ENCODE measurements at regions not wholly inside any gene's neighbourhood (a gene's known extent, or its start where the extent isn't known, plus 50 kb on each side); places are given as distances from the start of the nearest gene placed in this dataset.
"Not testable (repeated sequence)": the region's sequence is repeated elsewhere in the genome, so short reads cannot be mapped to it uniquely, and the experiment has no call there.

DNA sequence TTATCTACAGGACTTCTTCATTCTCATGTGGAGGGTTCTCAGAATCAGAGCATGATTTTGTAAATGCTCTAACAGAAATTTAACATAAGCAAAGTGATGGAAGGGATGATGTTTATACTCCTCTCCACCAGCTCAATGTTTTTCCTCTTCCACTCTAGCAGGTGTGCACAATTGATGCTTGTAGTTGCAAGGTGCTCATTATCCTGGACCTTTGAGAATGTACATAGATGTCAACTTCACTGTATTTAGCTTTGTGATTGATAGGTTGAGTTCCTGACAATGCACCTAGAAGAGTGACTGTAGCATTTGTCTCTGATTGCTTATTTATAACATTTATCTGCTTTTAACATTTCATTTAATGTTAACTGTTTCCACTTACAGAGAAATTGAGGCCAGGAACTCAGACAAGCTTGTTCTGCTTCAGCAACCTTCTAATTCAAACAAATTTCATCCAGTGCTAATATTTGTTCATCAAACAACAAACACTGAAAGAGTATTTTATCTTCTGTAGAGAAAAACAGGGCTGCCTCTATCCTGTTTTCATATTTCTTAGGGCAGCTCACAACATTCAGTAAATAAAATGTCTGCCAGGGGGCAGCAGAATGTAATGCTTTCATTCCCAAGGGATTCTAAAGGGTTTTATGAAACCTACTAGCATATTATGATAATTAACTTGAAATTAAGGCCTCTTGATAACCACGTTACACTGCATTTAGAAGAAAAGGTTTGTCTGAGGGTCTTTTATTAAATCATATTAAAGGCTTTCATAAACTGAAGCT lies 127.9 kb upstream of the NOL4 start:
- no peak for DNase-seq (ENCODE audit: low read depth)

DNA sequence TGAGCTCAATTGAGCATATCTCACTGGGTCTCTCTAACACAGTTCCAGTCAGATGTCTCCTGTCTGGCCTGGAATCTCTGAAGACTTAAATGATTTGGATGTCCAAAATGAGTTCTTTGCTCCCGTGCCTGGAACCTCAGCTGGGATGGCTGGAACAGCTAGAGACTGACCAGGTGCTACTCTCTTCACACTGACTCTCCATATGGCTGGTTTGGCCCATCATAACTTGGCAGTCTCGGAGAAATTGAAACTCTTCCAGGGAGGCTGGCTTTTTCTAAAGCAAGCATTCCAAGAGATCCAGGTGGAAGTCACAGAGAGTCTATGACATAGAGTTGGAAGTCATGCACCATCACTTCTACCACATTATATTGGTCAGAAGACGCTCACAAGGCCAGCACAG lies 129.6 kb upstream of the NOL4 start:
- DNase-seq (ENCODE audit: low read depth): no peak

DNA sequence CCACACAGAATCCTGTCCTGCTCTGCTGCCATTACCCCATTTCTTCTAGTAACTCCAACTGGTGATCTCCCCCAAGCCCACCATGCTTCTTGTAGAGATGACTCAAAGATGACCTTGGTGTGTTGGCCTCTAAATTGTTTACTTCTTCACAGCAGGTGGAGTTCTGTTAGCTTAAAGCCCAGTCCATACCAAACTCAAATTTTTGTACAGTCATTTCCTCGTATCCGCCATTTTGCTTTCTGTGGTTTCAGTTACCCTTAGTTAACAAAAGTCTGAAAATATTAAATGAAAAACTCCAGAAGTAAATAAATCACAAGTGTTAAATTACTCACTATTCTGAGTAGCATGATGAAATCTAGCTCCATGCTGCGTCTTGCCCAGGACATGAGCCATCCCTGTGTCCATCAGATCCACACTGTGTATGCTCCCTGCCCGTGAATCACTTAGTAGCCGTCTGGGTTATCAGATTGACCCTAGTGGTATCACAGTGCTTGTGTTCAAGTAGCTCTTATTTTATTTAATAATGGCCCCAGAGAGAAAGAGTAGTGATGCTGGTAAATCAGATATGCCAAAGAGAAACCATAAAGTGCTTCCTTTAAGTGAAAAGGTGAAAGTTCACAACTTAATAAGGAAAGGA lies 133.3 kb upstream of the NOL4 start:
- no peak for DNase-seq (ENCODE audit: low read depth)

DNA sequence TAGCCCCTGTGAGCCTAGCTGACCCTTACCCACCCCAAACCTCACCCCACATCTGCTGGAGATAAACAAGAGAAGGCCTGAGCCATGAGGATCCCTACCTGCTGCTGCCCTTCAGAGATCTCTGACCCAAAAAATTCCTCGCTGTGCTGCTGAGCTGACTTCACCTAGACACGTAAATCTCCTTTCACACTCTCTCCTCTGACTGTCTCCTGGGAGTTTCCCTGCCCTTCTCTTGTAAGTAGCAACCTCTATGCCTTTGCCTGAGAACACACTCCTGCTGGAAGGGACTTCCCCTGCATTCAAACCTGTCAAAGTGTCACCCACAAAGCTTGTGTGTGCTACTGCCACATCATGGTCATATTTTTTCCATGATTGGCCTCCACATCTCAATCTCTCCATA lies 134.2 kb upstream of the NOL4 start:
- DNase-seq (ENCODE audit: low read depth): no peak

DNA sequence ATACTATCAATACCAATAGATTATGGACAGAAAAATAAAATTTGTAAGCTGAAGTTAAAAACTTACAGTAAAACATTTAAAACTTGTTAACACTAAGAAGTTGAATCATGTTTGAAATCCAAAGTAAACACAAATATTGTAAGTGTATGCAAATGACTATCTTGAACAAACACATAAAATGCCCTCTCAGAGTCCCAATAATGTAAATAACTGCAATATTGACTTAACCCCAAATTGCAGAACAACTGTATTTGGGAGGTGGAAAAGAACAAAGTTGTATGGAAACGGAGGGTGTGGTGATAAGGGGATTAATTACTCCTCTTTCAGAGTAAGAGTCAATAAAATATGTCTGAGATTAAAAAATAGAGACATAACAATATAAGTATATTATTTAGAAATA lies 140.0 kb upstream of the NOL4 start:
- no peak for DNase-seq (ENCODE audit: low read depth)

DNA sequence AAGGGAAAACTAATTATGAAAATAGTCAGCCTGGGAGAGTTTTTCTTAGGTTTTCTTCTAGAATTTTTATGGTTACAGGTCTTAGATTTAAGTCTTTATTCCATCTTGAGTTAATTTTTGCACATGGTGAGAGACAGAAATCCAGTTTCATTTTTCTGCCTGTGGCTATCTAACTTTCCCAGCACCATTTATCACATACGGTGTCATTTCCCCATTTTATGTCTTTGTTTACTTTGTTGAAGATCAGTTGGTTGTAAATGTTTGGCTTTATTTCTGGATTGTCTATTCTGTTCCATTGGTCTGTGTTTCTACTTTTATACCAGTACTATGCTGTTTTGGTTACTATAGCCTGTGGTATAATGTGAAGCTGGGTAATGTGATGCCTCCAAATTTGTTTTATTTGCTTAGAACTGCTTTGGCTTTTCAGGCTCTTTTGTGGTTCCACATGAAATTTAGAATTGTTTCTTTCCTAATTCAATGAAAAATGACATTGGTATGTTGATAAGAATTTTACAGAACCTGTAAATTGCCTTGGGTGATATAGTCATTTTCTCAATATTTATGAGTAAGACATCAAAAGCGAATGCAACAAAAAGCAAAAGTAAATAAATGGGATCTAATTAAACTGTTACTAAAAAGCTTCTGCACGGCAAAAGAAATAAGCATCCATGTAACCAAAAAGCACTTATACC lies 146.1 kb upstream of the NOL4 start:
- DNase-seq (ENCODE audit: low read depth): no peak

DNA sequence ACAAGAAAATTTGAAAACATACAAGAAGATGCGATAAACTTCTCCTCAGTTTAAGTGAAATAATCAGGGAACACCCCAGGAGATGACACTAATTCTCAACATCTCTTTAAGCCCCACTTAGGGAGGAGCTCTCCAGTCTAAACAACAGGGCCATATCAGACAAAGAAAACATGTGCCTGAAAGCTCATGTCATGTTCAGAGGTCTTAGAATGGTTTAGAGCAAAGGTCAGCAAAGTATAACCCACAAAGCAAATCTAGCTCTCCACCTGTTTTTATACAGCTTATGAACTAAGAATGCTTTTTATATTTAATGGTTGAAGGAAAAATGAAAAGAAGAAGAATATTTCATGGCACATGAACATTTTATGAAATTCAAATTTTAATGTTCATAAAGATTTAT lies 155.6 kb upstream of the NOL4 start:
- DNase-seq (ENCODE audit: low read depth): no peak

DNA sequence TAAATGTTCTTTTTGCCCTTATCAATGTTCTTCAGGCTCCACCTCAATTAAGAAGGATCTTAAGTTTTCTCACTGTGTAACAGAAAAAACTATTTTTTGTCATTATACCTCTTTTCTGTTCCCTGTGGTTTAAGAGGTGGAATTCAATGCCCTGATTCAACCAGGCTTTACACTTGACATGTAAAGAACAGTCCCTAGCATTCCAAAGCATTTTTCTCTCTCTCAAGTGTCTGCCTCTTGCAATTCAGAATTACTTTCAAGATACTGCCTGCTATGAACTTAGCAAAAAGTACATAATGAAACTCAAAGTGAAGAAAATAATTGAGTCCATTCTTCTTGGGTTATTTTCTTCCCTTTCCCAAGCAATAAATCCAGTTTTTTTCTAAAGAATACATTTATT lies 160.6 kb upstream of the NOL4 start:
- DNase-seq (ENCODE audit: low read depth): no peak

DNA sequence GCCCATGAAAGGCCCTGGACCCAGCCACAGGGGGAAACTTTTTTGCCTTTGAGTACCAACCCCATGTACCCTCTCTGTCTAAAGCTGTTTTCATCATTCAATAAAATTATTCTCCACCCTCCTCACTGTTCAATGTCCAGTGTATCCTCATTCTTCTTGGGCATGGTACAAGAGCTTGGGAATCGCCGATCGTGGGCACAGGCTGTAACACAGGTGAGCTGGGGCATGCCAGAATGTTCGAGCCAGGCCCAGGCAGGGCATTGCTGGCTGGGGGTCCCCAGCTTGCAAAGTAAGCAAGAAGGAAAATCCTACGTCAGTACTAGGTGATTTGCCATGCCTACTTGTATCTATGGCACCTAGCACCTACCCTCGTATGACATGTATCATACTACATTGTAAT lies 162.1 kb upstream of the NOL4 start:
- no peak for DNase-seq (ENCODE audit: low read depth)

DNA sequence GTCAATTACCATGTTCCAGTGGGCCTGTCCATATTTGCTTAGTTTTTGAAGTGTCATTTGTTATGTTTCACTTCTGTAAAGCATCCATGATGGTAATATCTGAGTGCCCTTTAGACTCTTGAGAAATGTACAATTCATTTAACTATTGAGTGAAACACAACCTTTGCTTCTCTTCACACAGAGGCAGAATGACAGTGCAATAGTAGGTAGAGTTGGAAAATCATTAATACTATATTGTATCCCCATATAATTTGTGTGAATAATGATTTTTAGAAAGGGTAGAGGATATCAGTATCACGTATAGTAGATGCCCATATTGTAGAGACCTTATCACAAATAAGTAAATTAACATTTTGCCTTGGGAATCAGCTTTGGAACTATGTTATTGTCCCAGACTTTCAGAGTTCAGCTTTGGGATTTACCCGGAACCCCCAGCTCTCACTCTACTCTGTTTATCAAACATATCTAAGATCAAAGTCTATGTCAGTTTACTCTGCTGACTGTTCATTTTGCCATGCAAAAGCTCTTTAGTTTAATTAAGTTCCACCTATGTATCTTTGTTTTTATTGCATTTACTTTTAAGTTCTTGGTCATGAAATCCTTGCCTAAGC lies 172.7 kb upstream of the NOL4 start:
- DNase-seq (ENCODE audit: low read depth): no peak

DNA sequence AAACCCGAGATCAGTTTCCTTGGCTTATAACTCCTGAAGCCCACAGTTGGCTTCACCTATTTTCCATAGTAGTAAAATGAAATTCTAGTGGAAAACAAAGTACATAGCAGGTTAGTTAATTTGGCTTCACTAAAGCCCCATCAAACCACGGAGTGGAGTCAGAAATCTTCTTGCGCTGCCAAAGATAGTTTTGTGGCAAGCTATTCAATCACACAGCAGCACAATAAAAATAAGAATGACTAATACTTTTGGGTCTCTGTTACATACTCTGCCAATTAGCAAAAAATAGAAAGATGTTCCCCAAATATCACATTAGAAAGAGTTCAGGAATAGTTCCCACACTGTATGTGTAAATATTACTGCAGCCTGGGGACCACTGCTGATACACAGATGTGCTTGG lies 175.2 kb upstream of the NOL4 start:
- no peak for DNase-seq (ENCODE audit: low read depth)

DNA sequence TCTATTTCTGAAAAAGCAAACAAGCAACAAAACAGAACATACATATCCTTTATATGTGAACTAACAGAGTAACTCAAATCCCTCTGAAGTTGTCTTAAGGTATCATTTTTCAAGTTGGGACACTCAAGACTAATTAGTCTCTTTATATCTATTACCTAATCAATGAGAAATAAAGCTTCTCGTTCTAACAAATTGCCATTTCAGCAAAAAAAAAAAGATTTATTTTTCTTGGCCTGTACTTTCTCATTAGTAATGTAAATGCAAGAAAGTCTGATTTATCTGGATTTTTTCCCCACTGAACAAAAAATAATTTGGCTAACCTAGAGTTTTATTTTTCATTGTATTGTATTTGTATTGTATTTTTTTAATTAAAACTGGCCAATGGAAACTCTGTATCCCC lies 176.1 kb upstream of the NOL4 start:
- no peak for DNase-seq (ENCODE audit: low read depth)

DNA sequence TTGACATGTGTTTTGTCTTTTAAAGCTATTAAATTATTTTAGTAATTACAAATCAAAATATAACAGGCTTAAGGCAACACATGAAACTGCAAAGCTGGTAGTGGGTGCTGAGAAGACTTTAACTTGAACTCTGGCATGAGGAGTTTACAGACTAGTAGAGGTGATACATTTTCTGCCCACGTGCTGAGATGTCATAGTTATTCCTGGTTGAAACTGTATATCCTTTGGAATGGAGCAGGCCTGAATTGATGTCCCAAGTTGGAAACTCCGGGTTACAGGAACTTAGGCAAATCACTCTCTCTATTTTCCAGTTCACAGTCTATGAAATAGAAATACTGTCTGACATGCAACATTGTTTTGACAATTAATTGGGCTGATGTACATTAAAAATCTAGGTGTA lies 177.1 kb upstream of the NOL4 start:
- no peak for DNase-seq (ENCODE audit: low read depth)

DNA sequence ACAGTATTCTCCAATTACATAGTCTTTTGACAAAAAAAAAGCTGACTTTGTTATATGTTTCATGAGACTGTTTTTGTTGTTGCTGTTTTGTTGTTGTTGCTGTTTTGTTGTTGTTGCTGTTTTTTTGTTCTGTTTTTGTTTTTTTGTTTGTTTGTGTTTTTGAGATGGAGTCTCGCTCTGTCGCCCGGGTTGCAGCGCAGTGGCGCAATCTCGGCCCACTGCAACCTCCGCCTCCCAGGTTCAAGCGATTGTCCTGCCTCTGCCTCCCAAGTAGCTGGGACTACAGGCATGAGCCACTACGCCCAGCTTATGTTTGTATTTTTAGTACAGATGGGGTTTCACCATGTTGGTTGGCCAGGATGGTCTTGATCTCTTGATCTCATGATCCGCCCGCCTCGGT lies 182.8 kb upstream of the NOL4 start:
- not testable (repeated sequence) for DNase-seq (ENCODE audit: low read depth)

DNA sequence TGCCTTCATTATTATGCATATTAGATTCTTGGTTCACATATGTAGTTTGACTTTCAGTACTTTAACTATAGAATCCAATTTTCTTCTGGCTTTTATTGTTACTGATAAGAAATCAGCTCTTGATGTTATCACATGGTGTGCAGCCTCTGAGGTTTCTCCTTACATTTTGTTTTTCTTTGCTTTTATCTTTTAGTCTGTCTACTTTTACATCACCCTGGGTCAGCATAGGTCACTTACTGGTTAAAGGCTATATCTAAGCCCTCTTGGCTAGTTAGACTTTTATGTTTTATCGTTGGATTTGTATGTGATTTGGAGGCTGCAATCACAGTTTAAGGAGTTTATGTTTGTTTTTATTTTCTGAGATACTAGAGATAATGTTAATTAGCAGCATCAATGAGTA lies 187.2 kb upstream of the NOL4 start:
- no peak for DNase-seq (ENCODE audit: low read depth)

DNA sequence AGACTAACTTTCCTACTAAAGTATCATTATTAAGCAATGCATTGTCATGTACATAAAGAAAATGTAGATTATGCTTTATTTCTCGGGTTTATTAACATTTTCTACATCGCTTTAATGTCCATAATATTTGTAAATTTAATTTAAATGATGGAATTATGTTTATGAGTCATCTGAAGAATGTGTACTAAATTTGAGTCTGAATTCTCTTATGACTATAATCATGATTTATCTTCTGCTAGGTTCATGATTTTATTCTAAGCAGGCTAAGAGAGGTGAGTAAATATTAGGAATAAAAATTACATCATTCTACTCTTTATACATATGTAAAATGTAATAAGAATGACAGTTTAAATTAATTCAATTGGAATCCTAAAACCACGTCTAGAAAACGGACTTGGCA lies 206.3 kb upstream of the NOL4 start:
- DNase-seq (ENCODE audit: low read depth): no peak

DNA sequence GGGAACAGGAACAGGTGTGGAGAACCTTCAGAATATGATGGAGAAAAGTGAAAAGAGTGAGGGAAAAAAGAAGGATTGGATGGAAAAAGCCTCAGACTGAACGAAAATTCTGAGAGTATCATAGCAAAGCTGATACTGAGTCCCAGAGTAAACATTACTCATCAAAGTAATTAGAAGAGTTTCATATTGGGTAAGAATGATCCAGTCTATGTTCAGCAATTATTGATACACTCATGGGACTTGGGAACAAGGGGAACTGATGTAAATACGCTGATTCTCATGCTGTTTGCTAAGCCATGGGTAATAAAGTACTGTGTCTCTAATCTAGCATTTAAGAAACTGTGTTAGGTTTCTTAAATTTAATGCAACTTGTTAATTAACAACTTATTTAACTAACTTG lies 219.9 kb upstream of the NOL4 start:
- DNase-seq (ENCODE audit: low read depth): no peak

DNA sequence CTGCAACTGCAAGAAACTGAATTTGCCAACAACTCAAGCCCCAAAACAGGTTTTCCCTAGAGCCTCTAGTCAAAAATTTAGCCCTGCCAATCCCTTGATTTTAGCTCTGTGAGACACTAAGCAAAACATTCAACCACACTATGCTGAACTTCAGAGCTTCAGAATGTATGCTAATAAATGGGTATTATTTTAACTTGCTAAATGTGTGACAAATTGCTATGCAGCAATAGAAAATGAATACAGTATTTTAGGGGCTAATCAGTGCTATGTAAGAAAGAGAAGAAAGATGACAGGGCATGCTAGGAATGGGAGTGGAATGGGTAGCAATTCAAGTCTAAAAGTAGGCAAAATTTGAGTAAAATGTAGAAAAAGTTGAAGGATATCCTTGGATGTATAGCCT lies 223.9 kb upstream of the NOL4 start:
- no peak for DNase-seq (ENCODE audit: low read depth)

DNA sequence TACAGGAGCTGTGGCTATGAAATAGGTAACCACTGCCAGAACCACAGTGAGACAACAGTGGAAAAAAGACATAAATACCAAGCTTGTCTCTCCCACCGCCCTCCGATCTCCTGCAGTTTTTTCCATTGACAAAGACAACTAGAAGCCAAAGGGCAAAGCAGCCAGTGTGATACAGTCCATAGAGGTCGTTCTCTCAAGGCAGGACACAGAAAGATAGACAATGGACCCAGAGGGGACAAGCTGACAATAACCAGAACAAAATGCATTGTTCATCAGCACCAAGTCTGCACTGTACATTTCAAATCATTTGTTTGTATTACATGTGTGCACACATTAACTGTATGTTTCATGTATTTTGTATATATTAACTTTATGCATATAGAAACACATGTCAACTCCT lies 233.0 kb upstream of the NOL4 start:
- no peak for DNase-seq (ENCODE audit: low read depth)

DNA sequence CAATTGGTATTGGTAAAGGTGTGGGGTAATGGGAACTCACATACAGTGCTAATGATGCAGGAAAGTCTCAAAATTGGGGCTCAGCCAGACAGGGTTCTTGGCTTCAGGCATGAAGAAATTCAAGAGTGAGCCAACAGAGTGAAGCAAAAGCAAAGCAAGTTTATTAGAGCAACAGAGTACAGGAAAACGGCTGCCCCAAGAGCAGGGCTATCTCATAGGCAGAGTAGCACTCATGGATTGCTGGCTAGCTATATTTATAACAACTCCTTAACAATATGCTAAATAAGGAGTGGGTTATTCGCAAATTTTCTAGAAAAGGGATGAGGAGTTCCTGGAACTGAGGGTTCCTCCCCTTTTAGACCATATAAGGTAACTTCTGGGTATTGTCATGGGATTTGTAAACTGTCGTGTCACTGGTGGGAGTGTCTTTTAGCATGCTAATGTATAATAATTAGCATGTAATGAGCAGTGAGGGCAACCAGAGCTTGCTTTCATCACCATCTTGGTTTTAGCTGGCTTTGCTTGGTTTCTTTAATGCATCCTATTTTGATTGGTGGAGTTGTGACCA lies 233.8 kb upstream of the NOL4 start:
- no peak for DNase-seq (ENCODE audit: low read depth)

DNA sequence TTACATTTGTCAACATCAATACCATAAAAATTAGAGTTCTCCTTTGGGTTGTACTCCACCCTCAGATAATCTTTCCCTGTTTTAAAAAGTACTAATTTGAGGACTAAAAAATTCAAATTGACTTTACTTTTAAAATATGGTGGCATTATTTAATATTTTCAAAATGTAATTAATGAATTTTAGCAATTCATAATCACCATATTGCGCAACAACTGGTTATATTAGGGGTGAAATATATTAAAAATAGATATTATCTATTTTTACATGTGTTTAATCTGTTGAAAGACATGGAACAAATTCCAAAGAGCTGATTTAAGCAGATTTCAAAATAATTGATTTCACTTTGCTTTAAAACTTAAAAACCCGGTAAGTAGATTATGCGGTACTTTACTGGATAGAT lies 236.6 kb upstream of the NOL4 start:
- no peak for DNase-seq (ENCODE audit: low read depth)

DNA sequence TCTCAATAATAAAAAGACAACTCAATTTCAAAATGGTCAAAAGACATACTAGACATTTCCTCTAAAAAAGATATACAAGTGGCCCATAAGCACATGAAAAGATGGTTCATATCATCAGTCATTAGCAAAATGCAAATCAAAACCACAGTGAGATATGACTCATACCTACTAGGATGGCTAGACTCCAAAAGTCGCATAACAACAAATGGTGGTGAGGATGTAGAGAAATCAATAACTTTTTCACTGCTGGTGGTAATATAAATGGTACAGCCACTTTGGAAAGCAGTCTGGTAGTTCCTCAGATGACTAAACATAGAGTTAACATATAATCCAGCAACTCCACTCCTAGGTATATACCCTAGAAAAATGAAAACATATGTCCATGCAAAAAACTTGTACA lies 242.3 kb upstream of the NOL4 start:
- DNase-seq (ENCODE audit: low read depth): no peak

Measured in EH (cell line).